Hepatocyte (in vitro differentiated cells): ENCODE measurements at regions not wholly inside any gene's neighbourhood (a gene's known extent, or its start where the extent isn't known, plus 50 kb on each side); places are given as distances from the start of the nearest gene placed in this dataset.

Experiments used
- DNase-seq: peaks from one replicate; pipeline ENCODE4 v3.0.0-alpha.2; 2016; ENCODE audit warnings: low spot score
- H2AFZ ChIP-seq: fragments of 200-600 bp; sonication (generic); 2 replicates; pipeline ENCODE4 v1.6.0; 2016; ENCODE audit warnings: antibody characterized with exemption, mild to moderate bottlenecking
- H3K27ac ChIP-seq: fragments of 200-600 bp; sonication (generic); 2 replicates; pipeline ENCODE4 v1.5.1; 2016; ENCODE audit warnings: mild to moderate bottlenecking
- H3K27me3 ChIP-seq: fragments of 200-600 bp; sonication (generic); 2 replicates; pipeline ENCODE4 v1.6.1; 2016
- H3K36me3 ChIP-seq: fragments of 200-600 bp; sonication (generic); replicated peaks from 2 replicates; pipeline ENCODE4 v1.5.1; 2016; ENCODE audit warnings: low read depth; ENCODE audit not compliant: insufficient read depth
- H3K4me1 ChIP-seq: fragments of 200-600 bp; sonication (generic); 2 replicates; pipeline ENCODE4 v1.5.1; 2016; ENCODE audit warnings: mild to moderate bottlenecking, moderate library complexity; ENCODE audit not compliant: insufficient read depth
- H3K4me2 ChIP-seq: fragments of 200-600 bp; sonication (generic); 2 replicates; pipeline ENCODE4 v1.6.0; 2016
- H3K4me3 ChIP-seq: fragments of 200-600 bp; sonication (generic); 2 replicates; pipeline ENCODE4 v1.5.1; 2016; ENCODE audit warnings: mild to moderate bottlenecking
- H3K79me2 ChIP-seq: fragments of 200-600 bp; sonication (generic); 2 replicates; pipeline ENCODE4 v1.6.0; 2017; ENCODE audit warnings: mild to moderate bottlenecking
- H3K9me2 ChIP-seq: fragments of 200-600 bp; sonication (generic); replicated peaks from 2 replicates; pipeline ENCODE4 v1.6.0; 2017; ENCODE audit warnings: mild to moderate bottlenecking; ENCODE audit not compliant: insufficient read depth
- H3K9me3 ChIP-seq: fragments of 200-600 bp; sonication (generic); 2 replicates; pipeline ENCODE4 v1.5.1; 2016; ENCODE audit warnings: low read depth, mild to moderate bottlenecking
- H4K20me1 ChIP-seq: fragments of 200-600 bp; sonication (generic); 2 replicates; pipeline ENCODE4 v1.6.0; 2016; ENCODE audit warnings: mild to moderate bottlenecking; ENCODE audit not compliant: insufficient read depth, poor library complexity, severe bottlenecking
- CTCF ChIP-seq: fragments of 200-600 bp; sonication (generic); IDR thresholded peaks from 2 replicates; pipeline ENCODE4 v1.5.1; 2016; ENCODE audit warnings: antibody characterized with exemption, mild to moderate bottlenecking; ENCODE audit not compliant: poor library complexity
- EZH2 ChIP-seq: fragments of 200-600 bp; sonication (generic); IDR thresholded peaks from 2 replicates; pipeline ENCODE4 v1.6.1; 2016; ENCODE audit warnings: antibody characterized with exemption, mild to moderate bottlenecking, borderline replicate concordance
- EZH2phosphoT487 ChIP-seq: fragments of 200-600 bp; sonication (generic); IDR thresholded peaks from one replicate; pipeline ENCODE4 v1.6.1; 2018; ENCODE audit warnings: antibody characterized with exemption, mild to moderate bottlenecking, low read depth, moderate library complexity; ENCODE audit not compliant: unreplicated experiment, severe bottlenecking
- WGBS: methylation state at CpG from one replicate; pipeline ENCODE4 v1.1.6; 2016; ENCODE audit warnings: low lambda C conversion rate; ENCODE audit errors: missing lambda C conversion rate; 5-methylcytosine and 5-hydroxymethylcytosine counted together

- Histone ChIP-seq H3K79me2 (no peaks in the 10 kb centered on the region), H4K20me1 (no peaks in the 10 kb centered on the region), H3K4me2 (peak overlapping the region; percentile 57), H3K9me3 (no peaks in the 10 kb centered on the region), H3K4me1 (no peaks in the 10 kb centered on the region), H3K9me2 (no peaks in the 10 kb centered on the region), H3K4me3 (no peak overlapping the region), H3K27me3 (no peaks in the 10 kb centered on the region), H2AFZ (no peak overlapping the region), H3K36me3 (no peaks in the 10 kb centered on the region), H3K27ac (no peak overlapping the region)
- TF ChIP-seq EZH2 (no peak), EZH2phosphoT487 (no peak), CTCF (no peak)
- DNase-seq: peak; percentile 10
Measured at GRCh38 chr6:51137777-51138176, 319.1 kb downstream of the TFAP2B start.

DNA sequence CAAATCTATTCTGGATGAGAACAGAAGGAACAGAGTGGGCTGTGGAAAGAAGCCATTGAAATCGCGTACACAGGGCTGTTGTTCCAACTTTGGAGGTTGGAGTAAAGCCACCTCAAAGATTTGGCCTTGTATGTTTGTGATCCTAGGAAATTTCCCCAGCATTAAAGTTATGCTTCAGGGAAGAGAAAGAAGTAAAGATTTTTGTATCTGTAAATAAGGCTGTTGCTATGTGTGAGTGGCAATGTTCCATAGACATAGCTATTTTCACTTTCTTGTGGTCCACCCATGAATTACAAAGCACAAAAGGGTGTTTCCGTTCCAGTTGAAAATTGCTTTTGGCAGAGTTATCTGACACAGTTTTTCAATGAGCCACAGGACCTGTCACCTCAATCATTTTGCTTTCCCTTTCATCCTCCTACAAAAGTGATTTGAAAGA lies 321.3 kb downstream of the TFAP2B start:
- H4K20me1 ChIP-seq: no peaks in the 10 kb centered on the region

DNA sequence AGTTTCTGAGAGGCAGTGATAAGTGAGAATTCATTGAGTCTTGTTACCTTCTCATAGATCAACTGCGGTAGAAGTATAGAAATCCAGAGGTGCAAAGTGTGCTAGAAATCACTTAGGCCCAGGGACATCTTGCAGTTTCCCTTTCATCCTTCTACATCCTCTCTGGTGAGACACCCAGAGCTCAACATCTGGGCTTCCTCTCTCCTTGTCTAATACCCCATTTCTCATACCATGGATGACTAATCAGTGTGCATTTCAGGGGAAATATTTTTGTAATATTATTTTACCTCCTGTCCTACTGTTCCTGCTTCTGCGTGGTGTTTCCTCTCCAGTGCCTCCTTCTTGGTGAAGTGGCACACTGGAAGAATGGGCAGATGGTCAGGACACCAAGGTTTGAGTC lies 322.4 kb downstream of the TFAP2B start:
- H3K27ac ChIP-seq: no peak overlapping the region

More for the DNA sequence above, 321.3 kb downstream of the TFAP2B start:
- Histone ChIP-seq H3K27ac (no peak overlapping the region), H3K4me3 (no peak overlapping the region), H3K36me3 (no peaks in the 10 kb centered on the region), H2AFZ (no peak overlapping the region), H3K27me3 (no peaks in the 10 kb centered on the region), H3K9me3 (no peaks in the 10 kb centered on the region), H3K4me2 (no peak overlapping the region), H3K4me1 (no peaks in the 10 kb centered on the region), H3K79me2 (no peaks in the 10 kb centered on the region), H3K9me2 (no peaks in the 10 kb centered on the region)
- 86% methylated on average over 3 of the region's 3 CpGs for WGBS
- TF ChIP-seq EZH2: no peak
- TF ChIP-seq CTCF: no peak
- TF ChIP-seq EZH2phosphoT487: no peak
- no peak for DNase-seq

More for the DNA sequence above, 322.4 kb downstream of the TFAP2B start:
- Histone ChIP-seq H3K9me2 (no peaks in the 10 kb centered on the region), H2AFZ (no peak overlapping the region), H3K79me2 (no peaks in the 10 kb centered on the region), H3K4me1 (no peaks in the 10 kb centered on the region), H3K9me3 (no peaks in the 10 kb centered on the region), H3K4me3 (no peak overlapping the region), H3K4me2 (no peak overlapping the region), H4K20me1 (no peaks in the 10 kb centered on the region), H3K27me3 (no peaks in the 10 kb centered on the region), H3K36me3 (no peaks in the 10 kb centered on the region)
- TF ChIP-seq EZH2phosphoT487: no peak
- TF ChIP-seq CTCF: no peak
- no peak for TF ChIP-seq EZH2
- DNase-seq: no peak
- 84% methylated on average over 2 of the region's 2 CpGs for WGBS
